ENCODE measurements at regions not wholly inside any gene's neighbourhood (a gene's known extent, or its start where the extent isn't known, plus 50 kb on each side); places are given as distances from the start of the nearest gene placed in this dataset.
A peak's percentile ranks its signal among the peaks of the same experiment; 100 is the strongest.

- Mint-ChIP-seq H3K9me3 (ENCODE audit: unreplicated experiment) (no peaks in the 10 kb centered on the region), H3K4me1 (ENCODE audit: insufficient read depth, unreplicated experiment) (no peaks in the 10 kb centered on the region), H3K36me3 (ENCODE audit: insufficient read depth, unreplicated experiment) (no peaks in the 10 kb centered on the region), H3K4me3 (ENCODE audit: unreplicated experiment) (no peak overlapping the region), H3K27ac (ENCODE audit: low read depth, unreplicated experiment) (no peak overlapping the region), H3K27me3 (ENCODE audit: insufficient read depth, unreplicated experiment) (peaks cover 3% of the 10 kb centered on the region)
- CTCF ChIA-PET: interaction anchor here (0.6 kb wide), 1 partner anchor 342 kb away, joined by 4 read pairs; no protein-coding TSS in a partner anchor
- no peak for TF ChIP-seq CTCF (IDR thresholded peaks at IDR 0.05; ENCODE audit: unreplicated experiment)
- intact Hi-C loops (cut with micrococcal nuclease): no loop called here
- POLR2A ChIA-PET: no interaction called here
- no TSS peak for BruUV-seq (replicated peaks)
- DNase-seq (ENCODE audit: unreplicated experiment): no peak
These were observed 56.6 kb upstream of the GDF10 start for GRCh38 chr10:47243356-47243755.

GRCh38 chr10:47243791-47244190 lies 56.2 kb upstream of the GDF10 start:
- no peak overlapping the region for H3K27ac Mint-ChIP-seq (ENCODE audit: low read depth, unreplicated experiment)
- BruUV-seq (replicated peaks): no TSS peak
- H3K4me3 Mint-ChIP-seq (ENCODE audit: unreplicated experiment): no peak overlapping the region
- ChIA-PET CTCF (interaction anchor here (0.6 kb wide), 1 partner anchor 341 kb away, joined by 4 read pairs; no protein-coding TSS in a partner anchor), POLR2A (no interaction called here)
- no peak for TF ChIP-seq CTCF (IDR thresholded peaks at IDR 0.05; ENCODE audit: unreplicated experiment)
- intact Hi-C loops (cut with micrococcal nuclease): no loop called here
- H3K9me3 Mint-ChIP-seq (ENCODE audit: unreplicated experiment): no peaks in the 10 kb centered on the region
- no peaks in the 10 kb centered on the region for H3K36me3 Mint-ChIP-seq (ENCODE audit: insufficient read depth, unreplicated experiment)
- peaks cover 8% of the 10 kb centered on the region for H3K27me3 Mint-ChIP-seq (ENCODE audit: insufficient read depth, unreplicated experiment)
- DNase-seq (ENCODE audit: unreplicated experiment): no peak
- no peaks in the 10 kb centered on the region for H3K4me1 Mint-ChIP-seq (ENCODE audit: insufficient read depth, unreplicated experiment)

GRCh38 chr10:47244560-47245500 lies 55.2 kb upstream of the GDF10 start:
- TF ChIP-seq CTCF (IDR thresholded peaks at IDR 0.05; ENCODE audit: unreplicated experiment): no peak
- H3K27me3 Mint-ChIP-seq (ENCODE audit: insufficient read depth, unreplicated experiment): peaks cover 18% of the 10 kb centered on the region
- POLR2A ChIA-PET: no interaction called here
- peak; percentile 8 for DNase-seq (ENCODE audit: unreplicated experiment)
- no peaks in the 10 kb centered on the region for H3K9me3 Mint-ChIP-seq (ENCODE audit: unreplicated experiment)
- no peaks in the 10 kb centered on the region for H3K4me1 Mint-ChIP-seq (ENCODE audit: insufficient read depth, unreplicated experiment)
- CTCF ChIA-PET: interaction anchor here (0.7 kb wide), 1 partner anchor 16 kb away, joined by 3 read pairs; no protein-coding TSS in a partner anchor
- no peaks in the 10 kb centered on the region for H3K36me3 Mint-ChIP-seq (ENCODE audit: insufficient read depth, unreplicated experiment)
- H3K4me3 Mint-ChIP-seq (ENCODE audit: unreplicated experiment): no peak overlapping the region
- BruUV-seq (replicated peaks): no TSS peak
- H3K27ac Mint-ChIP-seq (ENCODE audit: low read depth, unreplicated experiment): no peak overlapping the region
- intact Hi-C loops (cut with micrococcal nuclease): no loop called here

GRCh38 chr10:47245731-47246350 lies 54.2 kb upstream of the GDF10 start:
- DNase-seq (ENCODE audit: unreplicated experiment): no peak
- BruUV-seq (replicated peaks): no TSS peak
- POLR2A ChIA-PET: interaction anchor here (0.6 kb wide), 1 partner anchor 17 kb away, joined by 3 read pairs; no protein-coding TSS in a partner anchor
- CTCF ChIA-PET: interaction anchor here (0.7 to 1.1 kb wide), 3 partner anchors 12 to 1016 kb away, joined by 3 read pairs; no protein-coding TSS in a partner anchor
- H3K36me3 Mint-ChIP-seq (ENCODE audit: insufficient read depth, unreplicated experiment): no peaks in the 10 kb centered on the region
- no peak for TF ChIP-seq CTCF (IDR thresholded peaks at IDR 0.05; ENCODE audit: unreplicated experiment)
- no peaks in the 10 kb centered on the region for H3K9me3 Mint-ChIP-seq (ENCODE audit: unreplicated experiment)
- no peak overlapping the region for H3K27ac Mint-ChIP-seq (ENCODE audit: low read depth, unreplicated experiment)
- peaks cover 19% of the 10 kb centered on the region for H3K27me3 Mint-ChIP-seq (ENCODE audit: insufficient read depth, unreplicated experiment)
- H3K4me1 Mint-ChIP-seq (ENCODE audit: insufficient read depth, unreplicated experiment): no peaks in the 10 kb centered on the region
- intact Hi-C loops (cut with micrococcal nuclease): no loop called here
- no peak overlapping the region for H3K4me3 Mint-ChIP-seq (ENCODE audit: unreplicated experiment)
